Mononuclear cell (primary cell): ENCODE measurements at regions not wholly inside any gene's neighbourhood (a gene's known extent, or its start where the extent isn't known, plus 50 kb on each side); places are given as distances from the start of the nearest gene placed in this dataset.

Source experiments
- H3K27me3 ChIP-seq: 2 replicates; pipeline ENCODE4 v1.6.0; 2011; ENCODE audit warnings: low read length, control low read depth; ENCODE audit not compliant: insufficient read depth
- H3K4me1 ChIP-seq: 2 replicates; pipeline ENCODE4 v1.5.1; 2011; ENCODE audit warnings: mild to moderate bottlenecking, low read length, control low read depth; ENCODE audit not compliant: insufficient read depth
- H3K4me3 ChIP-seq: 2 replicates; pipeline ENCODE4 v1.5.1; 2011; ENCODE audit warnings: mild to moderate bottlenecking, low read length, moderate library complexity
- H3K9me3 ChIP-seq: 2 replicates; pipeline ENCODE4 v1.5.1; 2011; ENCODE audit warnings: low read depth, mild to moderate bottlenecking, control low read depth, low read length

GRCh38 chr13:40438999-40439797 is 227.2 kb downstream of the FOXO1 start:
- peaks cover 31% of the 10 kb centered on the region for H3K4me1 ChIP-seq
- no peak overlapping the region for H3K4me3 ChIP-seq
- no peaks in the 10 kb centered on the region for H3K9me3 ChIP-seq
- H3K27me3 ChIP-seq = no peaks in the 10 kb centered on the region

- Histone ChIP-seq H3K9me3 (no peaks in the 10 kb centered on the region), H3K4me3 (no peak overlapping the region), H3K4me1 (peaks cover 24% of the 10 kb centered on the region), H3K27me3 (no peaks in the 10 kb centered on the region)
These were observed 226.5 kb downstream of the FOXO1 start for GRCh38 chr13:40439928-40440327.

GRCh38 chr13:40440990-40441820 is 225.2 kb downstream of the FOXO1 start:
- Histone ChIP-seq H3K4me1 (peaks cover 33% of the 10 kb centered on the region), H3K27me3 (no peaks in the 10 kb centered on the region), H3K4me3 (no peak overlapping the region), H3K9me3 (no peaks in the 10 kb centered on the region)

GRCh38 chr13:40442231-40442630 is 224.2 kb downstream of the FOXO1 start:
- no peaks in the 10 kb centered on the region for H3K27me3 ChIP-seq
- H3K9me3 ChIP-seq = no peaks in the 10 kb centered on the region
- H3K4me1 ChIP-seq = peaks cover 38% of the 10 kb centered on the region
- no peak overlapping the region for H3K4me3 ChIP-seq

GRCh38 chr13:40442826-40443225 is 223.6 kb downstream of the FOXO1 start:
- peaks cover 38% of the 10 kb centered on the region for H3K4me1 ChIP-seq
- H3K27me3 ChIP-seq = no peaks in the 10 kb centered on the region
- H3K9me3 ChIP-seq = no peaks in the 10 kb centered on the region
- H3K4me3 ChIP-seq = no peak overlapping the region

- Histone ChIP-seq H3K4me1 (peaks cover 27% of the 10 kb centered on the region), H3K9me3 (no peaks in the 10 kb centered on the region), H3K4me3 (no peak overlapping the region), H3K27me3 (no peaks in the 10 kb centered on the region)
These were observed 222.2 kb downstream of the FOXO1 start for GRCh38 chr13:40444241-40444640.

- H3K4me3 ChIP-seq = no peak overlapping the region
- peaks cover 17% of the 10 kb centered on the region for H3K4me1 ChIP-seq
- H3K27me3 ChIP-seq = no peaks in the 10 kb centered on the region
- no peaks in the 10 kb centered on the region for H3K9me3 ChIP-seq
These were observed 220.9 kb downstream of the FOXO1 start for GRCh38 chr13:40445557-40445990.

GRCh38 chr13:40446365-40446764 is 220.1 kb downstream of the FOXO1 start:
- H3K9me3 ChIP-seq = no peaks in the 10 kb centered on the region
- no peak overlapping the region for H3K4me3 ChIP-seq
- no peaks in the 10 kb centered on the region for H3K27me3 ChIP-seq
- peaks cover 17% of the 10 kb centered on the region for H3K4me1 ChIP-seq

GRCh38 chr13:40447857-40448256 is 218.6 kb downstream of the FOXO1 start:
- no peak overlapping the region for H3K4me3 ChIP-seq
- H3K9me3 ChIP-seq = no peaks in the 10 kb centered on the region
- peaks cover 26% of the 10 kb centered on the region for H3K4me1 ChIP-seq
- H3K27me3 ChIP-seq = no peaks in the 10 kb centered on the region

- Histone ChIP-seq H3K9me3 (no peaks in the 10 kb centered on the region), H3K4me3 (no peak overlapping the region), H3K4me1 (peaks cover 10% of the 10 kb centered on the region), H3K27me3 (no peaks in the 10 kb centered on the region)
These were observed 214.3 kb downstream of the FOXO1 start for GRCh38 chr13:40452038-40452666.

- H3K9me3 ChIP-seq = no peaks in the 10 kb centered on the region
- H3K4me1 ChIP-seq = peaks cover 10% of the 10 kb centered on the region
- H3K27me3 ChIP-seq = no peaks in the 10 kb centered on the region
- no peak overlapping the region for H3K4me3 ChIP-seq
These were observed 213.6 kb downstream of the FOXO1 start for GRCh38 chr13:40452741-40453334.

GRCh38 chr13:40453351-40454021 is 213.0 kb downstream of the FOXO1 start:
- Histone ChIP-seq H3K27me3 (no peaks in the 10 kb centered on the region), H3K9me3 (no peaks in the 10 kb centered on the region), H3K4me1 (peaks cover 10% of the 10 kb centered on the region), H3K4me3 (no peak overlapping the region)

- Histone ChIP-seq H3K4me1 (peaks cover 10% of the 10 kb centered on the region), H3K27me3 (no peaks in the 10 kb centered on the region), H3K4me3 (no peak overlapping the region), H3K9me3 (no peaks in the 10 kb centered on the region)
These were observed 210.0 kb downstream of the FOXO1 start for GRCh38 chr13:40456397-40456953.

GRCh38 chr13:40456979-40457553 is 209.4 kb downstream of the FOXO1 start:
- Histone ChIP-seq H3K9me3 (no peaks in the 10 kb centered on the region), H3K27me3 (no peaks in the 10 kb centered on the region), H3K4me1 (peaks cover 9% of the 10 kb centered on the region), H3K4me3 (no peak overlapping the region)
